GM23338 (cell line): ENCODE measurements at regions not wholly inside any gene's neighbourhood (a gene's known extent, or its start where the extent isn't known, plus 50 kb on each side); places are given as distances from the start of the nearest gene placed in this dataset.

Experiments used
- ATAC-seq: fragments of 200-7000 bp; cut with Tn5 transposase; 3 replicates; pipeline ENCODE4 v1.9.1; 2020
- DNase-seq: peaks from one replicate; pipeline ENCODE4 v3.0.0-alpha.2; 2015; ENCODE audit warnings: low spot score
- H2AFZ ChIP-seq: fragments of 200-600 bp; sonication (generic); 2 replicates; pipeline ENCODE4 v1.8.0; 2016; ENCODE audit warnings: antibody characterized with exemption, mild to moderate bottlenecking, moderate library complexity
- H3F3A ChIP-seq: fragments of 200-600 bp; sonication (generic); replicated peaks from 2 replicates; pipeline ENCODE4 v1.8.0; 2017; ENCODE audit warnings: antibody characterized with exemption, mixed run types, low read depth
- H3K27ac ChIP-seq: fragments of 200-600 bp; sonication (generic); 2 replicates; pipeline ENCODE4 v1.6.1; 2016; ENCODE audit warnings: low read depth
- H3K27me3 ChIP-seq: fragments of 200-600 bp; sonication (generic); 2 replicates; pipeline ENCODE4 v1.8.0; 2016; ENCODE audit warnings: mild to moderate bottlenecking, mixed run types, moderate library complexity; ENCODE audit not compliant: insufficient read depth
- H3K36me3 ChIP-seq: fragments of 200-600 bp; sonication (generic); 2 replicates; pipeline ENCODE4 v1.8.0; 2016; ENCODE audit warnings: mild to moderate bottlenecking; ENCODE audit not compliant: insufficient read depth
- H3K4me1 ChIP-seq: fragments of 200-600 bp; sonication (generic); 2 replicates; pipeline ENCODE4 v1.8.0; 2016; ENCODE audit warnings: mild to moderate bottlenecking, moderate library complexity; ENCODE audit not compliant: insufficient read depth
- H3K4me2 ChIP-seq: fragments of 200-600 bp; sonication (generic); 2 replicates; pipeline ENCODE4 v1.7.1; 2017; ENCODE audit warnings: mixed run types
- H3K4me3 ChIP-seq: fragments of 200-600 bp; sonication (generic); 2 replicates; pipeline ENCODE4 v1.6.1; 2016; ENCODE audit warnings: mixed run types
- H3K79me2 ChIP-seq: fragments of 200-600 bp; sonication (generic); replicated peaks from 2 replicates; pipeline ENCODE4 v1.8.0; 2017; ENCODE audit warnings: mild to moderate bottlenecking; ENCODE audit not compliant: insufficient read depth
- H3K9me2 ChIP-seq: fragments of 200-600 bp; sonication (generic); 2 replicates; pipeline ENCODE4 v1.8.0; 2017; ENCODE audit not compliant: insufficient read depth
- H4K20me1 ChIP-seq: fragments of 200-600 bp; sonication (generic); replicated peaks from 2 replicates; pipeline ENCODE4 v1.8.0; 2017; ENCODE audit warnings: mild to moderate bottlenecking; ENCODE audit not compliant: insufficient read depth
- H3K27ac Mint-ChIP-seq: 2 replicates; pipeline ENCODE4 v1.8.0; 2020; ENCODE audit warnings: inconsistent platforms, mild to moderate bottlenecking, moderate library complexity, mixed read lengths
- H3K27me3 Mint-ChIP-seq: 3 replicates; pipeline ENCODE4 v1.8.0; 2022; ENCODE audit warnings: low read depth, mild to moderate bottlenecking, moderate library complexity, mixed read lengths, inconsistent platforms; ENCODE audit not compliant: insufficient read depth, poor library complexity
- H3K36me3 Mint-ChIP-seq: 3 replicates; pipeline ENCODE4 v1.8.0; 2021; ENCODE audit warnings: low read depth, mild to moderate bottlenecking, inconsistent platforms, moderate library complexity, mixed read lengths
- H3K4me1 Mint-ChIP-seq: 3 replicates; pipeline ENCODE4 v1.8.0; 2020; ENCODE audit warnings: mild to moderate bottlenecking, inconsistent platforms, mixed read lengths
- H3K4me3 Mint-ChIP-seq: 3 replicates; pipeline ENCODE4 v1.8.0; 2021; ENCODE audit warnings: moderate library complexity, mild to moderate bottlenecking, inconsistent platforms, mixed read lengths
- H3K9me3 Mint-ChIP-seq: 3 replicates; pipeline ENCODE4 v1.8.0; 2020; ENCODE audit warnings: moderate library complexity, mild to moderate bottlenecking, inconsistent platforms, mixed read lengths
- STAT1 ChIP-seq: IDR thresholded peaks from one replicate; pipeline ENCODE4 v1.6.1; 2016; ENCODE audit warnings: antibody characterized with exemption; ENCODE audit not compliant: unreplicated experiment
- TF ChIP-seq, protein P1 (sequence below): fragments of 250-450 bp; sonication (Bioruptor Pico); IDR thresholded peaks from 2 replicates; pipeline ENCODE4 v1.5.0; 2020; ENCODE audit warnings: mild to moderate bottlenecking, moderate library complexity
- TF ChIP-seq, protein P2 (sequence below), 2 experiments: fragments of 200-600 bp in 1 of 2; sonication (generic) in 1 of 2; conservative IDR thresholded peaks; 2 replicates each; pipeline versions ENCODE4 v1.5.1 to v1.6.1; 2016 to 2017; ENCODE audit warnings: antibody characterized with exemption in 2 of 2, low read depth in 2 of 2, mild to moderate bottlenecking in 2 of 2, moderate library complexity in 1 of 2

DNA sequence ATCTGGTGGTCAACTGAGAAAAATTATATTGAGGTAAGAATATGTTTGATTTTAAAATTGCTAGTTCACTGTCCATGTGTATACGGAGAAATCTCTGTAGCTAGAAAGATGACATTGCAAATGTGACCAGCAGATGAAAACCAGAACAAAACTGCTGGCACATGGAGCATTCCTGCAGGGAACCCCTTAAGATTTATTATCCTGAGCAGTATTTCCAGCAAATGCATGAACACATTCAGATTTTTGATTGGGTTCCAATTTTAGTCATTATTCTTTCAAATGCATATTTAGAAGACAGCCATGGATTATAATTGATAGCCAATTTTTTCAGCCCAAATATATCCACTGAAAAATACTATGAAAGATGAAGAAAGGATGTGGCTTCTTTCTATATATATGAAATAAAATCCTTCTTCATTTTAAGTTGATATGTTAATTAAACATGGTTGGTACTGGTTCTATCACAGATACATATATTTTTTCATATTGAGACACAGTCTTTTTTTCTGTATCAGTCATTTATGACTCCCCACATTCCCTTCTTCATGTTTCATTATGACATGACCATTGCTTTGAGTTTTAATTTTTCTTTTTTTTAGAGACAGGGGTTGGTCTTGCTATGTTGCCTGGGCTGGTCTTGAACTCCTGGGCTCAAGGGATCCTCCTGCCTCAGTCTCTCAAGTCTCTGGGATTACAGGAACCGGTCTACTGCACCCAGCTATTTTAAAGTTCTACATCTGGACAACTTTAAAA lies 376.5 kb downstream of the KLF12 start:
- Mint-ChIP-seq H3K27me3 (peaks cover 5% of the 10 kb centered on the region), H3K27ac (no peak overlapping the region), H3K4me1 (peaks cover 30% of the 10 kb centered on the region), H3K9me3 (no peaks in the 10 kb centered on the region), H3K36me3 (no peaks in the 10 kb centered on the region), H3K4me3 (no peak overlapping the region)
- Histone ChIP-seq H3K9me2 (no peaks in the 10 kb centered on the region), H3F3A (no peaks in the 10 kb centered on the region), H3K4me3 (no peak overlapping the region), H3K4me2 (no peak overlapping the region), H3K4me1 (peaks cover 23% of the 10 kb centered on the region), H4K20me1 (no peaks in the 10 kb centered on the region), H3K36me3 (no peaks in the 10 kb centered on the region), H2AFZ (no peak overlapping the region), H3K27ac (no peak overlapping the region), H3K79me2 (no peaks in the 10 kb centered on the region), H3K27me3 (no peaks in the 10 kb centered on the region)
- no peak for DNase-seq
- ATAC-seq: no peak
- TF ChIP-seq, protein P1, sequence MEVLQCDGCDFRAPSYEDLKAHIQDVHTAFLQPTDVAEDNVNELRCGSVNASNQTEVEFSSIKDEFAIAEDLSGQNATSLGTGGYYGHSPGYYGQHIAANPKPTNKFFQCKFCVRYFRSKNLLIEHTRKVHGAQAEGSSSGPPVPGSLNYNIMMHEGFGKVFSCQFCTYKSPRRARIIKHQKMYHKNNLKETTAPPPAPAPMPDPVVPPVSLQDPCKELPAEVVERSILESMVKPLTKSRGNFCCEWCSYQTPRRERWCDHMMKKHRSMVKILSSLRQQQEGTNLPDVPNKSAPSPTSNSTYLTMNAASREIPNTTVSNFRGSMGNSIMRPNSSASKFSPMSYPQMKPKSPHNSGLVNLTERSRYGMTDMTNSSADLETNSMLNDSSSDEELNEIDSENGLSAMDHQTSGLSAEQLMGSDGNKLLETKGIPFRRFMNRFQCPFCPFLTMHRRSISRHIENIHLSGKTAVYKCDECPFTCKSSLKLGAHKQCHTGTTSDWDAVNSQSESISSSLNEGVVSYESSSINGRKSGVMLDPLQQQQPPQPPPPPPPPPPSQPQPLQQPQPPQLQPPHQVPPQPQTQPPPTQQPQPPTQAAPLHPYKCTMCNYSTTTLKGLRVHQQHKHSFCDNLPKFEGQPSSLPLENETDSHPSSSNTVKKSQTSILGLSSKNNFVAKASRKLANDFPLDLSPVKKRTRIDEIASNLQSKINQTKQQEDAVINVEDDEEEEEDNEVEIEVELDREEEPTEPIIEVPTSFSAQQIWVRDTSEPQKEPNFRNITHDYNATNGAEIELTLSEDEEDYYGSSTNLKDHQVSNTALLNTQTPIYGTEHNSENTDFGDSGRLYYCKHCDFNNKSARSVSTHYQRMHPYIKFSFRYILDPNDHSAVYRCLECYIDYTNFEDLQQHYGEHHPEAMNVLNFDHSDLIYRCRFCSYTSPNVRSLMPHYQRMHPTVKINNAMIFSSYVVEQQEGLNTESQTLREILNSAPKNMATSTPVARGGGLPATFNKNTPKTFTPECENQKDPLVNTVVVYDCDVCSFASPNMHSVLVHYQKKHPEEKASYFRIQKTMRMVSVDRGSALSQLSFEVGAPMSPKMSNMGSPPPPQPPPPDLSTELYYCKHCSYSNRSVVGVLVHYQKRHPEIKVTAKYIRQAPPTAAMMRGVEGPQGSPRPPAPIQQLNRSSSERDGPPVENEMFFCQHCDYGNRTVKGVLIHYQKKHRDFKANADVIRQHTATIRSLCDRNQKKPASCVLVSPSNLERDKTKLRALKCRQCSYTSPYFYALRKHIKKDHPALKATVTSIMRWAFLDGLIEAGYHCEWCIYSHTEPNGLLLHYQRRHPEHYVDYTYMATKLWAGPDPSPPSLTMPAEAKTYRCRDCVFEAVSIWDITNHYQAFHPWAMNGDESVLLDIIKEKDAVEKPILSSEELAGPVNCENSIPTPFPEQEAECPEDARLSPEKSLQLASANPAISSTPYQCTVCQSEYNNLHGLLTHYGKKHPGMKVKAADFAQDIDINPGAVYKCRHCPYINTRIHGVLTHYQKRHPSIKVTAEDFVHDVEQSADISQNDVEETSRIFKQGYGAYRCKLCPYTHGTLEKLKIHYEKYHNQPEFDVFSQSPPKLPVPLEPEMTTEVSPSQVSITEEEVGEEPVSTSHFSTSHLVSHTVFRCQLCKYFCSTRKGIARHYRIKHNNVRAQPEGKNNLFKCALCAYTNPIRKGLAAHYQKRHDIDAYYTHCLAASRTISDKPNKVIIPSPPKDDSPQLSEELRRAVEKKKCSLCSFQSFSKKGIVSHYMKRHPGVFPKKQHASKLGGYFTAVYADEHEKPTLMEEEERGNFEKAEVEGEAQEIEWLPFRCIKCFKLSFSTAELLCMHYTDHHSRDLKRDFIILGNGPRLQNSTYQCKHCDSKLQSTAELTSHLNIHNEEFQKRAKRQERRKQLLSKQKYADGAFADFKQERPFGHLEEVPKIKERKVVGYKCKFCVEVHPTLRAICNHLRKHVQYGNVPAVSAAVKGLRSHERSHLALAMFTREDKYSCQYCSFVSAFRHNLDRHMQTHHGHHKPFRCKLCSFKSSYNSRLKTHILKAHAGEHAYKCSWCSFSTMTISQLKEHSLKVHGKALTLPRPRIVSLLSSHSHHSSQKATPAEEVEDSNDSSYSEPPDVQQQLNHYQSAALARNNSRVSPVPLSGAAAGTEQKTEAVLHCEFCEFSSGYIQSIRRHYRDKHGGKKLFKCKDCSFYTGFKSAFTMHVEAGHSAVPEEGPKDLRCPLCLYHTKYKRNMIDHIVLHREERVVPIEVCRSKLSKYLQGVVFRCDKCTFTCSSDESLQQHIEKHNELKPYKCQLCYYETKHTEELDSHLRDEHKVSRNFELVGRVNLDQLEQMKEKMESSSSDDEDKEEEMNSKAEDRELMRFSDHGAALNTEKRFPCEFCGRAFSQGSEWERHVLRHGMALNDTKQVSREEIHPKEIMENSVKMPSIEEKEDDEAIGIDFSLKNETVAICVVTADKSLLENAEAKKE (CRISPR knock-in tag): no peak

GRCh38 chr13:73754727-73755292 lies 379.4 kb downstream of the KLF12 start:
- Histone ChIP-seq H3K4me2 (no peak overlapping the region), H3K36me3 (no peaks in the 10 kb centered on the region), H3F3A (no peaks in the 10 kb centered on the region), H3K4me3 (no peak overlapping the region), H3K79me2 (no peaks in the 10 kb centered on the region), H2AFZ (no peak overlapping the region), H3K27me3 (no peaks in the 10 kb centered on the region), H3K27ac (no peak overlapping the region), H3K9me2 (no peaks in the 10 kb centered on the region), H3K4me1 (peaks cover 23% of the 10 kb centered on the region), H4K20me1 (no peaks in the 10 kb centered on the region)
- TF ChIP-seq, protein P2, sequence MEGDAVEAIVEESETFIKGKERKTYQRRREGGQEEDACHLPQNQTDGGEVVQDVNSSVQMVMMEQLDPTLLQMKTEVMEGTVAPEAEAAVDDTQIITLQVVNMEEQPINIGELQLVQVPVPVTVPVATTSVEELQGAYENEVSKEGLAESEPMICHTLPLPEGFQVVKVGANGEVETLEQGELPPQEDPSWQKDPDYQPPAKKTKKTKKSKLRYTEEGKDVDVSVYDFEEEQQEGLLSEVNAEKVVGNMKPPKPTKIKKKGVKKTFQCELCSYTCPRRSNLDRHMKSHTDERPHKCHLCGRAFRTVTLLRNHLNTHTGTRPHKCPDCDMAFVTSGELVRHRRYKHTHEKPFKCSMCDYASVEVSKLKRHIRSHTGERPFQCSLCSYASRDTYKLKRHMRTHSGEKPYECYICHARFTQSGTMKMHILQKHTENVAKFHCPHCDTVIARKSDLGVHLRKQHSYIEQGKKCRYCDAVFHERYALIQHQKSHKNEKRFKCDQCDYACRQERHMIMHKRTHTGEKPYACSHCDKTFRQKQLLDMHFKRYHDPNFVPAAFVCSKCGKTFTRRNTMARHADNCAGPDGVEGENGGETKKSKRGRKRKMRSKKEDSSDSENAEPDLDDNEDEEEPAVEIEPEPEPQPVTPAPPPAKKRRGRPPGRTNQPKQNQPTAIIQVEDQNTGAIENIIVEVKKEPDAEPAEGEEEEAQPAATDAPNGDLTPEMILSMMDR (conservative IDR thresholded peaks at IDR 0.05; ENCODE audit: low read depth in 2 of 2): peak; percentile 70 to 76
- TF ChIP-seq STAT1: no peak
- H3K4me1 Mint-ChIP-seq: peaks cover 20% of the 10 kb centered on the region
- H3K9me3 Mint-ChIP-seq: no peaks in the 10 kb centered on the region
- DNase-seq: peak; percentile 81
- ATAC-seq: peak; percentile 80
- H3K27ac Mint-ChIP-seq: no peak overlapping the region
- H3K4me3 Mint-ChIP-seq: no peak overlapping the region
- peaks cover 5% of the 10 kb centered on the region for H3K27me3 Mint-ChIP-seq
- no peaks in the 10 kb centered on the region for H3K36me3 Mint-ChIP-seq
